ENCODE measurements at regions not wholly inside any gene's neighbourhood (a gene's known extent, or its start where the extent isn't known, plus 50 kb on each side); places are given as distances from the start of the nearest gene placed in this dataset.

GRCh38 chr4:37537484-37537883 is 148.7 kb downstream of the RELL1 start:
- no peak for TF ChIP-seq CTCF (conservative IDR thresholded peaks at IDR 0.05)
- H3K27ac ChIP-seq: no peak overlapping the region

GRCh38 chr4:37535872-37536271 is 150.3 kb downstream of the RELL1 start:
- H3K27ac ChIP-seq: no peak overlapping the region
- no peak for TF ChIP-seq CTCF (conservative IDR thresholded peaks at IDR 0.05)

- TF ChIP-seq CTCF (conservative IDR thresholded peaks at IDR 0.05): no peak
- no peak overlapping the region for H3K27ac ChIP-seq
Measured at GRCh38 chr4:37533286-37534033, 152.7 kb downstream of the RELL1 start.

- no peak overlapping the region for H3K27ac ChIP-seq
- TF ChIP-seq CTCF (conservative IDR thresholded peaks at IDR 0.05): no peak
Measured at GRCh38 chr4:37531151-37531550, 155.0 kb downstream of the RELL1 start.

- no peak for TF ChIP-seq CTCF (conservative IDR thresholded peaks at IDR 0.05)
Measured at GRCh38 chr4:37530451-37530850, 155.7 kb downstream of the RELL1 start.

GRCh38 chr4:37528166-37528885 is 157.8 kb downstream of the RELL1 start:
- peak; percentile 62 for TF ChIP-seq CTCF (conservative IDR thresholded peaks at IDR 0.05)
- 0 out of 2 replicates have a peak overlapping the region, but pooled peaks have one; percentile 12 for H3K27ac ChIP-seq

More at GRCh38 chr4:37530451-37530850, 155.7 kb downstream of the RELL1 start:
- H3K27ac ChIP-seq: no peak overlapping the region

- TF ChIP-seq CTCF (conservative IDR thresholded peaks at IDR 0.05): no peak
Measured at GRCh38 chr4:37524267-37524666, 161.9 kb downstream of the RELL1 start.

More at GRCh38 chr4:37524267-37524666, 161.9 kb downstream of the RELL1 start:
- H3K27ac ChIP-seq: no peak overlapping the region

Data from VCaP (cell line).